GM23248 (cell line): ENCODE measurements at regions not wholly inside any gene's neighbourhood (a gene's known extent, or its start where the extent isn't known, plus 50 kb on each side); places are given as distances from the start of the nearest gene placed in this dataset.

Experiments used
- EZH2 ChIP-seq: fragments of 200-600 bp; sonication (generic); IDR thresholded peaks from 2 replicates; pipeline ENCODE4 v1.6.1; 2018; ENCODE audit warnings: antibody characterized with exemption, mild to moderate bottlenecking; ENCODE audit not compliant: insufficient read depth, poor library complexity, severe bottlenecking
- EZH2phosphoT487 ChIP-seq: fragments of 200-600 bp; sonication (generic); IDR thresholded peaks from 2 replicates; pipeline ENCODE4 v1.6.1; 2018; ENCODE audit warnings: antibody characterized with exemption, moderate library complexity, mild to moderate bottlenecking, low read depth; ENCODE audit not compliant: insufficient read depth

DNA sequence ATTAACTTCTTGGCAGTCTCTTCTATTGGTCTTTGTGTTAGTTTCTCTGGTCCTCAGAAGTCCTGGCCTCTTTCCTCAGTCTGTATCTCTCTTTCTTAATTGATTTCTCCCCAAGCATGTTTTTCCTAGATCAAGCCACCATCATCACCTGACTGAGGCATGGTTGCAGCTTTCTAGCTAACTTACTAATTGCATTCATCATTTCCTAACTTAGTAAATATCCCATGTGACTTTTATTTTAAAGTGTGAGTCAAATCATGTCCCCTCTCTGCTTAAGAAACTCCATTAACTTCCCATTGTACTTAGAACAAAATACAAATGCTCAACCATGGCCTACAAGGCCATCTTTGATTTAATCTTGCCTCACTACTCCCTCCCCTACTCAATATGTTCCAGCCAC lies 135.4 kb upstream of the FRMD4B start:
- no peak for TF ChIP-seq EZH2
- TF ChIP-seq EZH2phosphoT487, result no peak
